Neural cell (in vitro differentiated cells): ENCODE measurements at regions not wholly inside any gene's neighbourhood (a gene's known extent, or its start where the extent isn't known, plus 50 kb on each side); places are given as distances from the start of the nearest gene placed in this dataset.

Experiments used
- POLR2AphosphoS5 ChIP-seq: IDR thresholded peaks from 2 replicates; pipeline ENCODE4 v1.6.1; 2012
- SMC3 ChIP-seq: fragments of 450-650 bp; conservative IDR thresholded peaks from 2 replicates; pipeline ENCODE4 v1.6.1; 2014; ENCODE audit warnings: antibody characterized with exemption, mild to moderate bottlenecking, moderate library complexity; ENCODE audit not compliant: poor library complexity
- TF ChIP-seq, protein P1 (sequence below): fragments of 450-650 bp; IDR thresholded peaks from 2 replicates; pipeline ENCODE4 v1.5.1; 2014; ENCODE audit warnings: antibody characterized with exemption, mild to moderate bottlenecking, moderate library complexity; ENCODE audit not compliant: poor library complexity, severe bottlenecking

DNA sequence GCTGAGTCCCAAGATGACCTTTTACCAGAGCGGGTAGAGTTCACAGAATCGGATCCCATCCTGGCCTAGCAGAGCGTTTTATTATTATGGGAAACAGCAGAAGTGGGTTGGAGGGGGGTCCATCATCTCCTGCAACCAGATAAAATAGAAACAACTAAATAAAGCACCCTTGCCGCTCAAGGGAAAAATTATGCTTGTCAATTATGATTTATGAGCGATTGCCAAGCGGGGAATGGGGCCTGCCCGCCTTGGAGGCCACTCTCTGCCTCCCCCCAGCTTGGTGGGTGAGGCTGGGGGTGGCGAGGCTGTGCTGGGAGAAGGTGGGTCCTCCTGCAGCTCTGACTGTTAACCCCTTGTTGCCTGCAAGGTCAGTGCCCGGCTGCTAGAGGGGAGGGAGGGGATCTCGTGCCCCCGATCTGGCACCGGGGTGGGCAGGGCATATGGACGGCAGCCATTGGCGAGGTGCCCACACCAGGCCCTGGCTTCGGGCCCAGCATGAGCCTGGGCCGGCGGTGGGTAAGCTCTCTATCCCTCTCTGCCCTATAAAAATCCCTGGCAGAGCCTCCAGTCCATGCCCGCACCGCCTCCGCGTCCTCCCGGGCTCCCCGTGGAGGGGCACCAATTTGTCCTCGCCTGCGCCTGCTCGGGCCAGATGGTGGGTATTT is 129.1 kb downstream of the URI1 start:
- TF ChIP-seq, protein P1, sequence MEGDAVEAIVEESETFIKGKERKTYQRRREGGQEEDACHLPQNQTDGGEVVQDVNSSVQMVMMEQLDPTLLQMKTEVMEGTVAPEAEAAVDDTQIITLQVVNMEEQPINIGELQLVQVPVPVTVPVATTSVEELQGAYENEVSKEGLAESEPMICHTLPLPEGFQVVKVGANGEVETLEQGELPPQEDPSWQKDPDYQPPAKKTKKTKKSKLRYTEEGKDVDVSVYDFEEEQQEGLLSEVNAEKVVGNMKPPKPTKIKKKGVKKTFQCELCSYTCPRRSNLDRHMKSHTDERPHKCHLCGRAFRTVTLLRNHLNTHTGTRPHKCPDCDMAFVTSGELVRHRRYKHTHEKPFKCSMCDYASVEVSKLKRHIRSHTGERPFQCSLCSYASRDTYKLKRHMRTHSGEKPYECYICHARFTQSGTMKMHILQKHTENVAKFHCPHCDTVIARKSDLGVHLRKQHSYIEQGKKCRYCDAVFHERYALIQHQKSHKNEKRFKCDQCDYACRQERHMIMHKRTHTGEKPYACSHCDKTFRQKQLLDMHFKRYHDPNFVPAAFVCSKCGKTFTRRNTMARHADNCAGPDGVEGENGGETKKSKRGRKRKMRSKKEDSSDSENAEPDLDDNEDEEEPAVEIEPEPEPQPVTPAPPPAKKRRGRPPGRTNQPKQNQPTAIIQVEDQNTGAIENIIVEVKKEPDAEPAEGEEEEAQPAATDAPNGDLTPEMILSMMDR: no peak
- TF ChIP-seq POLR2AphosphoS5 (no peak), SMC3 (no peak)
